ENCODE measurements at regions not wholly inside any gene's neighbourhood (a gene's known extent, or its start where the extent isn't known, plus 50 kb on each side); places are given as distances from the start of the nearest gene placed in this dataset.

GRCh38 chr10:126781450-126782216, 111.1 kb upstream of the C10orf90 start:
- H3K4me1 Mint-ChIP-seq, result no peaks in the 10 kb centered on the region
- Histone ChIP-seq H3K4me3 (ENCODE audit: low read length) (no peak overlapping the region), H3K9me3 (ENCODE audit: control insufficient read depth in 2 of 3, low read length in 3 of 3) (no peaks in the 10 kb centered on the region), H3K4me1 (ENCODE audit: control insufficient read depth in 2 of 2, insufficient read depth in 2 of 2, low read length in 2 of 2) (no peaks in the 10 kb centered on the region), H3K36me3 (ENCODE audit: control insufficient read depth in 2 of 3, insufficient read depth in 3 of 3, low read length in 3 of 3) (no peaks in the 10 kb centered on the region), H3K27me3 (ENCODE audit: control insufficient read depth in 2 of 2, insufficient read depth in 2 of 2, low read length in 2 of 2) (no peaks in the 10 kb centered on the region), H3K27ac (ENCODE audit: low read depth, low read length) (no peak overlapping the region)
- H3K27me3 Mint-ChIP-seq, result peaks cover 0 to 12% (median 0%) of the 10 kb centered on the region in 5 donors
- H3K27ac Mint-ChIP-seq, result no peak overlapping the region
- ATAC-seq, result no peak
- no peak for DNase-seq
- ChIA-PET CTCF (no interaction called here), POLR2A (no interaction called here)
- peaks cover 0 to 3% (median 0%) of the 10 kb centered on the region in 11 donors for H3K9me3 Mint-ChIP-seq
- no peak overlapping the region for H3K4me3 Mint-ChIP-seq
- peaks cover 0 to 6% (median 0%) of the 10 kb centered on the region in 5 donors for H3K36me3 Mint-ChIP-seq
- intact Hi-C loops (cut with micrococcal nuclease), result no loop called here

GRCh38 chr10:126783806-126784557, 113.5 kb upstream of the C10orf90 start:
- Mint-ChIP-seq H3K27ac (no peak overlapping the region), H3K4me3 (no peak overlapping the region), H3K9me3 (peaks cover 0 to 3% (median 0%) of the 10 kb centered on the region in 11 donors), H3K27me3 (peaks cover 0 to 12% (median 0%) of the 10 kb centered on the region in 5 donors), H3K4me1 (no peaks in the 10 kb centered on the region), H3K36me3 (peaks cover 0 to 6% (median 0%) of the 10 kb centered on the region in 5 donors)
- Histone ChIP-seq H3K27me3 (ENCODE audit: control insufficient read depth in 2 of 2, insufficient read depth in 2 of 2, low read length in 2 of 2) (no peaks in the 10 kb centered on the region), H3K4me1 (ENCODE audit: control insufficient read depth in 2 of 2, insufficient read depth in 2 of 2, low read length in 2 of 2) (no peaks in the 10 kb centered on the region), H3K9me3 (ENCODE audit: control insufficient read depth in 2 of 3, low read length in 3 of 3) (no peaks in the 10 kb centered on the region), H3K4me3 (ENCODE audit: low read length) (no peak overlapping the region), H3K27ac (ENCODE audit: low read depth, low read length) (no peak overlapping the region), H3K36me3 (ENCODE audit: control insufficient read depth in 2 of 3, insufficient read depth in 3 of 3, low read length in 3 of 3) (no peaks in the 10 kb centered on the region)
- no peak for DNase-seq
- ATAC-seq, result no peak
- ChIA-PET POLR2A (no interaction called here), CTCF (no interaction called here)
- intact Hi-C loops (cut with micrococcal nuclease), result no loop called here

GRCh38 chr10:126787201-126787600, 116.7 kb upstream of the C10orf90 start:
- Histone ChIP-seq H3K4me1 (ENCODE audit: control insufficient read depth in 2 of 2, insufficient read depth in 2 of 2, low read length in 2 of 2) (no peaks in the 10 kb centered on the region), H3K36me3 (ENCODE audit: control insufficient read depth in 2 of 3, insufficient read depth in 3 of 3, low read length in 3 of 3) (no peaks in the 10 kb centered on the region), H3K27ac (ENCODE audit: low read depth, low read length) (no peak overlapping the region), H3K27me3 (ENCODE audit: control insufficient read depth in 2 of 2, insufficient read depth in 2 of 2, low read length in 2 of 2) (no peaks in the 10 kb centered on the region), H3K4me3 (ENCODE audit: low read length) (no peak overlapping the region), H3K9me3 (ENCODE audit: control insufficient read depth in 2 of 3, low read length in 3 of 3) (no peaks in the 10 kb centered on the region)
- DNase-seq (no peak), ATAC-seq (no peak)
- ChIA-PET POLR2A (interaction anchor here (0.6 kb wide), 1 partner anchor 115 kb away, joined by 3 read pairs; no protein-coding TSS in a partner anchor), CTCF (no interaction called here)
- Mint-ChIP-seq H3K27ac (no peak overlapping the region), H3K27me3 (peaks cover 0 to 12% (median 0%) of the 10 kb centered on the region in 5 donors), H3K4me1 (no peaks in the 10 kb centered on the region), H3K36me3 (peaks cover 0 to 6% (median 0%) of the 10 kb centered on the region in 5 donors), H3K9me3 (peaks cover 0 to 3% (median 0%) of the 10 kb centered on the region in 11 donors), H3K4me3 (no peak overlapping the region)
- intact Hi-C loops (cut with micrococcal nuclease), result no loop called here

GRCh38 chr10:126795318-126795717, 109.9 kb upstream of the DOCK1 start:
- H3K27me3 Mint-ChIP-seq, result no peaks in the 10 kb centered on the region
- POLR2A ChIA-PET, result no interaction called here
- peaks cover 1 to 27% (median 7%) of the 10 kb centered on the region in 11 donors for H3K9me3 Mint-ChIP-seq
- ATAC-seq (no peak), DNase-seq (no peak)
- Histone ChIP-seq H3K27me3 (ENCODE audit: control insufficient read depth in 2 of 2, insufficient read depth in 2 of 2, low read length in 2 of 2) (no peaks in the 10 kb centered on the region), H3K9me3 (ENCODE audit: control insufficient read depth in 2 of 3, low read length in 3 of 3) (no peaks in the 10 kb centered on the region), H3K27ac (ENCODE audit: low read depth, low read length) (no peak overlapping the region), H3K4me1 (ENCODE audit: control insufficient read depth in 2 of 2, insufficient read depth in 2 of 2, low read length in 2 of 2) (no peaks in the 10 kb centered on the region), H3K4me3 (ENCODE audit: low read length) (no peak overlapping the region), H3K36me3 (ENCODE audit: control insufficient read depth in 2 of 3, insufficient read depth in 3 of 3, low read length in 3 of 3) (no peaks in the 10 kb centered on the region)
- CTCF ChIA-PET, result no interaction called here
- H3K4me3 Mint-ChIP-seq, result no peak overlapping the region
- no peak overlapping the region for H3K27ac Mint-ChIP-seq
- no peaks in the 10 kb centered on the region for H3K4me1 Mint-ChIP-seq
- intact Hi-C loops (cut with micrococcal nuclease), result no loop called here
- H3K36me3 Mint-ChIP-seq, result no peaks in the 10 kb centered on the region

GRCh38 chr10:126798649-126799048, 106.6 kb upstream of the DOCK1 start:
- no peaks in the 10 kb centered on the region for H3K4me1 Mint-ChIP-seq
- H3K4me3 ChIP-seq (ENCODE audit: low read length), result no peak overlapping the region
- no peak overlapping the region for H3K27ac ChIP-seq (ENCODE audit: low read depth, low read length)
- no peak overlapping the region for H3K4me3 Mint-ChIP-seq
- no peaks in the 10 kb centered on the region for H3K36me3 ChIP-seq (ENCODE audit: control insufficient read depth in 2 of 3, insufficient read depth in 3 of 3, low read length in 3 of 3)
- no peaks in the 10 kb centered on the region for H3K27me3 Mint-ChIP-seq
- H3K4me1 ChIP-seq (ENCODE audit: control insufficient read depth in 2 of 2, insufficient read depth in 2 of 2, low read length in 2 of 2), result no peaks in the 10 kb centered on the region
- ATAC-seq (no peak), DNase-seq (no peak)
- POLR2A ChIA-PET, result no interaction called here
- no peak overlapping the region for H3K27ac Mint-ChIP-seq
- H3K9me3 ChIP-seq (ENCODE audit: control insufficient read depth in 2 of 3, low read length in 3 of 3), result no peaks in the 10 kb centered on the region
- peaks cover 1 to 20% (median 6%) of the 10 kb centered on the region in 11 donors for H3K9me3 Mint-ChIP-seq
- H3K27me3 ChIP-seq (ENCODE audit: control insufficient read depth in 2 of 2, insufficient read depth in 2 of 2, low read length in 2 of 2), result no peaks in the 10 kb centered on the region
- intact Hi-C loops (cut with micrococcal nuclease), result no loop called here
- H3K36me3 Mint-ChIP-seq, result no peaks in the 10 kb centered on the region
- CTCF ChIA-PET, result no interaction called here

- CTCF ChIA-PET, result no interaction called here
- ATAC-seq (no peak), DNase-seq (no peak)
- Mint-ChIP-seq H3K4me3 (no peak overlapping the region), H3K36me3 (no peaks in the 10 kb centered on the region), H3K27ac (no peak overlapping the region), H3K27me3 (peaks cover 0 to 5% (median 0%) of the 10 kb centered on the region in 5 donors), H3K4me1 (no peaks in the 10 kb centered on the region), H3K9me3 (peaks cover 0 to 10% (median 2%) of the 10 kb centered on the region in 11 donors)
- H3K27me3 ChIP-seq (ENCODE audit: control insufficient read depth in 2 of 2, insufficient read depth in 2 of 2, low read length in 2 of 2), result no peaks in the 10 kb centered on the region
- no peak overlapping the region for H3K27ac ChIP-seq (ENCODE audit: low read depth, low read length)
- POLR2A ChIA-PET, result no interaction called here
- no peaks in the 10 kb centered on the region for H3K4me1 ChIP-seq (ENCODE audit: control insufficient read depth in 2 of 2, insufficient read depth in 2 of 2, low read length in 2 of 2)
- intact Hi-C loops (cut with micrococcal nuclease), result no loop called here
- no peaks in the 10 kb centered on the region for H3K36me3 ChIP-seq (ENCODE audit: control insufficient read depth in 2 of 3, insufficient read depth in 3 of 3, low read length in 3 of 3)
- no peaks in the 10 kb centered on the region for H3K9me3 ChIP-seq (ENCODE audit: control insufficient read depth in 2 of 3, low read length in 3 of 3)
- no peak overlapping the region for H3K4me3 ChIP-seq (ENCODE audit: low read length)
Observed at GRCh38 chr10:126803394-126803793, 101.8 kb upstream of the DOCK1 start.

All from naive thymus-derived CD4-positive, alpha-beta T cell (primary cell).